ENCODE measurements at regions not wholly inside any gene's neighbourhood (a gene's known extent, or its start where the extent isn't known, plus 50 kb on each side); places are given as distances from the start of the nearest gene placed in this dataset.

GRCh38 chr1:175804561-175804960 is 61.2 kb upstream of the TNR start:
- no peaks in the 10 kb centered on the region for H3K36me3 Mint-ChIP-seq (ENCODE audit: insufficient read depth in 1 of 3, low read depth in 3 of 3)
- no peaks in the 10 kb centered on the region for H3K27me3 ChIP-seq (ENCODE audit: insufficient read depth, low read length)
- H3K4me1 ChIP-seq (ENCODE audit: insufficient read depth, low read length): no peaks in the 10 kb centered on the region
- no peaks in the 10 kb centered on the region for H3K9me3 Mint-ChIP-seq
- no peaks in the 10 kb centered on the region for H3K79me2 ChIP-seq (ENCODE audit: insufficient read depth, low read length)
- H3K56ac ChIP-seq (ENCODE audit: insufficient read length, low read depth, low read length): no peak overlapping the region
- TF ChIP-seq CTCF (conservative IDR thresholded peaks at IDR 0.05): no peak
- H3K27me3 Mint-ChIP-seq (ENCODE audit: low read depth): peaks cover 19% of the 10 kb centered on the region
- no peaks in the 10 kb centered on the region for H3K79me1 ChIP-seq (ENCODE audit: insufficient read depth, low read depth, low read length, poor library complexity, severe bottlenecking)
- H2BK15ac ChIP-seq (ENCODE audit: low read depth, low read length): no peak overlapping the region
- H3K27ac Mint-ChIP-seq: no peak overlapping the region
- no peak overlapping the region for H3T11ph ChIP-seq (ENCODE audit: low read length)
- H3K9me3 ChIP-seq (ENCODE audit: control insufficient read depth, low read depth, low read length): no peaks in the 10 kb centered on the region
- no peak overlapping the region for H2BK5ac ChIP-seq (ENCODE audit: insufficient read length, low read length)
- H2AFZ ChIP-seq (ENCODE audit: low read length): no peak overlapping the region
- H2BK12ac ChIP-seq (ENCODE audit: insufficient read length, low read depth, low read length): no peak overlapping the region
- no peaks in the 10 kb centered on the region for H3K23me2 ChIP-seq (ENCODE audit: insufficient read length, low read depth, low read length, poor library complexity, severe bottlenecking)
- H2BK120ac ChIP-seq (ENCODE audit: low read depth, low read length, poor library complexity, severe bottlenecking): no peak overlapping the region
- H4K91ac ChIP-seq (ENCODE audit: insufficient read length, low read depth, low read length): no peak overlapping the region
- no peak overlapping the region for H3K23ac ChIP-seq (ENCODE audit: insufficient read length, low read depth, low read length)
- H2AK5ac ChIP-seq (ENCODE audit: insufficient read length, low read length): no peak overlapping the region
- no peak overlapping the region for H3K27ac ChIP-seq (ENCODE audit: insufficient read length, low read depth, low read length)
- no peak overlapping the region for H4K5ac ChIP-seq (ENCODE audit: insufficient read length, low read depth, low read length)
- H4K20me1 ChIP-seq (ENCODE audit: control insufficient read depth, insufficient read depth, insufficient read length): no peaks in the 10 kb centered on the region
- no peak overlapping the region for H3K4me3 Mint-ChIP-seq
- no CpG with 5 or more reads among the region's 3 CpGs for WGBS (ENCODE audit: extremely low coverage, insufficient read length, low lambda C conversion rate)
- no peak overlapping the region for H3K18ac ChIP-seq (ENCODE audit: insufficient read length, low read depth, low read length)
- H3K14ac ChIP-seq (ENCODE audit: insufficient read depth, low read length): no peak overlapping the region
- no peak for DNase-seq
- H3K9ac ChIP-seq (ENCODE audit: extremely low read depth, insufficient read length, low read length): no peak overlapping the region
- H4K8ac ChIP-seq (replicated peaks; ENCODE audit: insufficient read length, low read depth, low read length): no peak overlapping the region
- no peak overlapping the region for H2BK20ac ChIP-seq (ENCODE audit: low read depth, low read length, poor library complexity, severe bottlenecking)
- H3K4me2 ChIP-seq (ENCODE audit: insufficient read depth, insufficient read length, low read length): no peak overlapping the region
- H3K4me1 Mint-ChIP-seq: peaks cover 13 to 22% of the 10 kb centered on the region in 2 experiments
- H3K4ac ChIP-seq (ENCODE audit: low read depth, low read length): no peak overlapping the region

Measured in H9 (cell line).